ENCODE measurements at regions not wholly inside any gene's neighbourhood (a gene's known extent, or its start where the extent isn't known, plus 50 kb on each side); places are given as distances from the start of the nearest gene placed in this dataset.

GRCh38 chr21:20330652-20331051 lies 667.6 kb upstream of the NCAM2 start (continued):
- TF ChIP-seq BRD4 (IDR thresholded peaks at IDR 0.05) (0 out of 2 replicates have a peak, but pooled peaks have one; percentile 48), TAF1 (IDR thresholded peaks at IDR 0.05; ENCODE audit: control insufficient read depth, extremely low read depth, insufficient read depth, low read length, severe bottlenecking) (peak; percentile 23), MGA (IDR thresholded peaks at IDR 0.05) (peak; percentile 25; the same call in 1 of the 2 replicates), NR2C2 (CRISPR knock-in tag; IDR thresholded peaks at IDR 0.05) (no peak), NR2C2 (tag; IDR thresholded peaks at IDR 0.05) (no peak), ZNF592 (IDR thresholded peaks at IDR 0.05) (0 out of 2 replicates have a peak, but pooled peaks have one; percentile 23), CBX3 (IDR thresholded peaks at IDR 0.05; ENCODE audit: borderline replicate concordance in 1 of 2, low read length in 2 of 2) (no peak)

All from K562 (cell line).